H9 (cell line): ENCODE measurements at regions not wholly inside any gene's neighbourhood (a gene's known extent, or its start where the extent isn't known, plus 50 kb on each side); places are given as distances from the start of the nearest gene placed in this dataset.
A peak's percentile ranks its signal among the peaks of the same experiment; 100 is the strongest.
"Not testable (repeated sequence)": the region's sequence is repeated elsewhere in the genome, so short reads cannot be mapped to it uniquely, and the experiment has no call there.

Experiments
- DNase-seq: peaks from one replicate; pipeline ENCODE4 v3.0.0-alpha.2; 2017
- H2AFZ ChIP-seq: one replicate; pipeline ENCODE4 v1.6.1; 2013; ENCODE audit warnings: mild to moderate bottlenecking, low read length, control low read depth, moderate library complexity
- H2AK5ac ChIP-seq: 2 replicates; pipeline ENCODE4 v1.6.1; 2013; ENCODE audit warnings: low read length, control low read depth, mixed read lengths; ENCODE audit not compliant: insufficient read length
- H2BK120ac ChIP-seq: one replicate; pipeline ENCODE4 v1.6.1; 2013; ENCODE audit warnings: low read depth, mild to moderate bottlenecking, low read length, control low read depth, inconsistent platforms; ENCODE audit not compliant: poor library complexity, severe bottlenecking
- H2BK12ac ChIP-seq: 2 replicates; pipeline ENCODE4 v1.6.1; 2013; ENCODE audit warnings: low read length, control low read depth, mixed read lengths, low read depth; ENCODE audit not compliant: insufficient read length
- H2BK15ac ChIP-seq: 2 replicates; pipeline ENCODE4 v1.6.1; 2013; ENCODE audit warnings: low read depth, low read length, control low read depth
- H2BK20ac ChIP-seq: one replicate; pipeline ENCODE4 v1.6.1; 2013; ENCODE audit warnings: low read depth, mild to moderate bottlenecking, low read length, control low read depth, inconsistent platforms; ENCODE audit not compliant: poor library complexity, severe bottlenecking
- H2BK5ac ChIP-seq: 2 replicates; pipeline ENCODE4 v1.6.1; 2013; ENCODE audit warnings: low read length, control low read depth, mixed read lengths; ENCODE audit not compliant: insufficient read length
- H3K14ac ChIP-seq: 2 replicates; pipeline ENCODE4 v1.6.1; 2013; ENCODE audit warnings: low read length, control low read depth; ENCODE audit not compliant: insufficient read depth
- H3K18ac ChIP-seq: 2 replicates; pipeline ENCODE4 v1.6.1; 2013; ENCODE audit warnings: low read depth, mild to moderate bottlenecking, mixed read lengths, low read length, control low read depth; ENCODE audit not compliant: insufficient read length
- H3K23ac ChIP-seq: 2 replicates; pipeline ENCODE4 v1.6.1; 2013; ENCODE audit warnings: low read length, control low read depth, mixed read lengths, low read depth; ENCODE audit not compliant: insufficient read length
- H3K23me2 ChIP-seq: 2 replicates; pipeline ENCODE4 v1.6.1; 2013; ENCODE audit warnings: low read depth, mild to moderate bottlenecking, mixed read lengths, low read length, control low read depth; ENCODE audit not compliant: insufficient read length, poor library complexity, severe bottlenecking
- H3K27ac ChIP-seq: 2 replicates; pipeline ENCODE4 v1.5.1; 2013; ENCODE audit warnings: low read length, control low read depth, mixed read lengths, low read depth; ENCODE audit not compliant: insufficient read length
- H3K27me3 ChIP-seq: 2 replicates; pipeline ENCODE4 v1.6.1; 2013; ENCODE audit warnings: low read length, control low read depth, inconsistent platforms; ENCODE audit not compliant: insufficient read depth
- H3K4ac ChIP-seq: 2 replicates; pipeline ENCODE4 v1.6.1; 2013; ENCODE audit warnings: low read depth, mild to moderate bottlenecking, control low read depth, inconsistent platforms, low read length, moderate library complexity
- H3K4me1 ChIP-seq: 2 replicates; pipeline ENCODE4 v1.6.1; 2013; ENCODE audit warnings: low read length, control low read depth, inconsistent platforms; ENCODE audit not compliant: insufficient read depth
- H3K4me2 ChIP-seq: 2 replicates; pipeline ENCODE4 v1.6.1; 2013; ENCODE audit warnings: low read length, control low read depth, mixed read lengths; ENCODE audit not compliant: insufficient read length, insufficient read depth
- H3K56ac ChIP-seq: 2 replicates; pipeline ENCODE4 v1.6.1; 2013; ENCODE audit warnings: low read depth, mild to moderate bottlenecking, mixed read lengths, low read length, control low read depth; ENCODE audit not compliant: insufficient read length
- H3K79me1 ChIP-seq: 2 replicates; pipeline ENCODE4 v1.6.1; 2013; ENCODE audit warnings: low read depth, mild to moderate bottlenecking, moderate library complexity, low read length, control low read depth, inconsistent platforms; ENCODE audit not compliant: insufficient read depth, poor library complexity, severe bottlenecking
- H3K79me2 ChIP-seq: 2 replicates; pipeline ENCODE4 v1.6.1; 2013; ENCODE audit warnings: low read length, control low read depth, inconsistent platforms; ENCODE audit not compliant: insufficient read depth
- H3K9ac ChIP-seq: 2 replicates; pipeline ENCODE4 v1.6.1; 2013; ENCODE audit warnings: low read length, control low read depth, mixed read lengths; ENCODE audit not compliant: insufficient read length; ENCODE audit errors: extremely low read depth
- H3K9me3 ChIP-seq: one replicate; pipeline ENCODE4 v1.6.1; 2013; ENCODE audit warnings: low read depth, low read length, inconsistent platforms; ENCODE audit not compliant: control insufficient read depth
- H3T11ph ChIP-seq: one replicate; pipeline ENCODE4 v1.6.1; 2013; ENCODE audit warnings: mild to moderate bottlenecking, low read length, control low read depth, inconsistent platforms
- H4K20me1 ChIP-seq: one replicate; pipeline ENCODE4 v1.6.1; 2013; ENCODE audit not compliant: control insufficient read depth, insufficient read length, insufficient read depth
- H4K5ac ChIP-seq: 2 replicates; pipeline ENCODE4 v1.6.1; 2013; ENCODE audit warnings: low read depth, mild to moderate bottlenecking, mixed read lengths, low read length, control low read depth; ENCODE audit not compliant: insufficient read length
- H4K8ac ChIP-seq: replicated peaks from 2 replicates; pipeline ENCODE4 v1.6.1; 2013; ENCODE audit warnings: low read length, control low read depth, mixed read lengths, low read depth; ENCODE audit not compliant: insufficient read length
- H4K91ac ChIP-seq: 2 replicates; pipeline ENCODE4 v1.6.1; 2013; ENCODE audit warnings: low read depth, mild to moderate bottlenecking, moderate library complexity, mixed read lengths, low read length, control low read depth; ENCODE audit not compliant: insufficient read length
- H3K27ac Mint-ChIP-seq, 3 experiments: 2 replicates in 2 of 3; 3 replicates in 1 of 3; pipeline ENCODE4 v1.8.0; 2020 to 2021; ENCODE audit warnings: mixed read lengths in 3 of 3, mild to moderate bottlenecking in 1 of 3, moderate library complexity in 1 of 3
- H3K27me3 Mint-ChIP-seq: 2 replicates; pipeline ENCODE4 v1.8.0; 2021; ENCODE audit warnings: low read depth, mild to moderate bottlenecking, moderate library complexity, mixed read lengths
- H3K36me3 Mint-ChIP-seq, 3 experiments: 2 replicates in 2 of 3; 3 replicates in 1 of 3; pipeline ENCODE4 v1.8.0; 2020 to 2021; ENCODE audit warnings: low read depth in 3 of 3, mixed read lengths in 3 of 3; ENCODE audit not compliant: insufficient read depth in 1 of 3
- H3K4me1 Mint-ChIP-seq, 2 experiments: 2 replicates each; pipeline ENCODE4 v1.8.0; 2020; ENCODE audit warnings: mixed read lengths in 2 of 2
- H3K4me3 Mint-ChIP-seq, 2 experiments: 2 replicates in 1 of 2; 3 replicates in 1 of 2; pipeline ENCODE4 v1.8.0; 2020 to 2021; ENCODE audit warnings: mild to moderate bottlenecking in 2 of 2, mixed read lengths in 2 of 2, moderate library complexity in 1 of 2
- H3K9me3 Mint-ChIP-seq, 2 experiments: 2 replicates in 1 of 2; 3 replicates in 1 of 2; pipeline ENCODE4 v1.8.0; 2020; ENCODE audit warnings: mild to moderate bottlenecking in 2 of 2, mixed read lengths in 2 of 2, moderate library complexity in 1 of 2
- WGBS: extraction: QIAGEN DNeasy Blood & Tissue Kit; methylation state at CpG from one replicate; pipeline ENCODE4 v1.1.7; 2013; ENCODE audit warnings: missing lambda C conversion rate, low lambda C conversion rate, mixed read lengths; ENCODE audit not compliant: insufficient read length; ENCODE audit errors: extremely low coverage; 5-methylcytosine and 5-hydroxymethylcytosine counted together
- TF ChIP-seq, protein P1 (sequence below): fragments of 200-600 bp; sonication (generic); conservative IDR thresholded peaks from 3 replicates; pipeline ENCODE4 v1.8.0; 2021; ENCODE audit warnings: antibody characterized with exemption, mild to moderate bottlenecking

DNA sequence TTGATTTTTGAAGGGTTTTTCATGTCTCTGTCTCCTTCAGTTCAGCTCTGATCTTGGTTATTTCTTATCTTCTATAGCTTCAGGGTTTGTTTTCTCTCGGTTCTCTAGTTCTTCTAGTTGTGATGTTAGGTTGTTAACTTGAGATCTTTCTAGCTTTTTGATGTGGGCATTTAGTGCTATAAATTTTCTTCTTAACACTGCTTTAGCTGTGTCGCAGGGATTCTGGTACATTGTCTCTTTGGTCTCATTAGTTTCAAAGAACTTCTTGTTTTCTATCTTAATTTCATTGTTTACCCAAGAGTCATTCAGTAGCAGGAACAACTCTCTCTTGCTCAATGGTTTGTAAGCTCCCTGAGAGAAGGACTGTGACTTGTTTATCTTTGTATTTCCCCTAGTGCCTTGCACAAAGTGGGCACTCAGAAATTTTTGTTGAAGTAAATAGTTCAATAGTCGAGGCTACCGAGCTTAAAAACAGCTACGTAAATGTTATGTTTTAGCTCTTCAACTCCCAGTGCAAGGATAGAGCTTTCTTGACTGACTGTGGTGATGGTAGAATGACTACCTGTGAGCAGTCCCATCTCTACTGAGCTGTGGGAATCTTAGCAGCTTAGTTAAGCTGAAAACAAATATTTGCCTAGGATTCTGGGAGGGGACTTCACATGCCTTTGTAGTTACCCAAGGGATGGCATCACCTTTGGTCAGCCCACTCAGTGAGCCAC, 225.8 kb upstream of the ELL2 start:
- TF ChIP-seq, protein P1, sequence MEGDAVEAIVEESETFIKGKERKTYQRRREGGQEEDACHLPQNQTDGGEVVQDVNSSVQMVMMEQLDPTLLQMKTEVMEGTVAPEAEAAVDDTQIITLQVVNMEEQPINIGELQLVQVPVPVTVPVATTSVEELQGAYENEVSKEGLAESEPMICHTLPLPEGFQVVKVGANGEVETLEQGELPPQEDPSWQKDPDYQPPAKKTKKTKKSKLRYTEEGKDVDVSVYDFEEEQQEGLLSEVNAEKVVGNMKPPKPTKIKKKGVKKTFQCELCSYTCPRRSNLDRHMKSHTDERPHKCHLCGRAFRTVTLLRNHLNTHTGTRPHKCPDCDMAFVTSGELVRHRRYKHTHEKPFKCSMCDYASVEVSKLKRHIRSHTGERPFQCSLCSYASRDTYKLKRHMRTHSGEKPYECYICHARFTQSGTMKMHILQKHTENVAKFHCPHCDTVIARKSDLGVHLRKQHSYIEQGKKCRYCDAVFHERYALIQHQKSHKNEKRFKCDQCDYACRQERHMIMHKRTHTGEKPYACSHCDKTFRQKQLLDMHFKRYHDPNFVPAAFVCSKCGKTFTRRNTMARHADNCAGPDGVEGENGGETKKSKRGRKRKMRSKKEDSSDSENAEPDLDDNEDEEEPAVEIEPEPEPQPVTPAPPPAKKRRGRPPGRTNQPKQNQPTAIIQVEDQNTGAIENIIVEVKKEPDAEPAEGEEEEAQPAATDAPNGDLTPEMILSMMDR, result no peak
- H3K4me1 Mint-ChIP-seq, result peaks cover 14 to 21% of the 10 kb centered on the region in 2 experiments
- no peak overlapping the region for H3K56ac ChIP-seq
- no peak overlapping the region for H2BK5ac ChIP-seq
- H3K27me3 Mint-ChIP-seq, result no peaks in the 10 kb centered on the region
- no peak overlapping the region for H3K4ac ChIP-seq
- DNase-seq, result no peak
- H3T11ph ChIP-seq, result no peak overlapping the region
- no peak overlapping the region for H3K4me2 ChIP-seq
- no peaks in the 10 kb centered on the region for H3K4me1 ChIP-seq
- no peak overlapping the region for H4K5ac ChIP-seq
- H2BK20ac ChIP-seq, result no peak overlapping the region
- H3K36me3 Mint-ChIP-seq, result peaks cover 0 to 11% (median 1%) of the 10 kb centered on the region in 3 experiments; a peak in 3 of 7 replicates
- H2AK5ac ChIP-seq, result no peak overlapping the region
- no peak overlapping the region for H2BK120ac ChIP-seq
- no peak overlapping the region for H3K14ac ChIP-seq
- H4K8ac ChIP-seq, result no peak overlapping the region
- no peaks in the 10 kb centered on the region for H4K20me1 ChIP-seq
- H2AFZ ChIP-seq, result no peak overlapping the region
- no peak overlapping the region for H3K9ac ChIP-seq
- H3K79me1 ChIP-seq, result no peaks in the 10 kb centered on the region
- H3K27me3 ChIP-seq, result no peaks in the 10 kb centered on the region
- H3K18ac ChIP-seq, result no peak overlapping the region
- H3K23me2 ChIP-seq, result no peaks in the 10 kb centered on the region
- H3K9me3 ChIP-seq, result no peaks in the 10 kb centered on the region
- WGBS, result no CpG with 5 or more reads among the region's 5 CpGs
- no peak overlapping the region for H4K91ac ChIP-seq
- no peak overlapping the region for H2BK15ac ChIP-seq
- H3K27ac Mint-ChIP-seq, result peak overlapping the region in 1 of 3 experiments; percentile 29; a peak in 1 of 7 replicates
- no peak overlapping the region for H3K27ac ChIP-seq
- peaks cover 8 to 14% of the 10 kb centered on the region in 2 experiments; a peak in 4 of 5 replicates for H3K9me3 Mint-ChIP-seq
- no peak overlapping the region for H2BK12ac ChIP-seq
- H3K4me3 Mint-ChIP-seq, result no peak overlapping the region
- H3K79me2 ChIP-seq, result no peaks in the 10 kb centered on the region
- H3K23ac ChIP-seq, result no peak overlapping the region

DNA sequence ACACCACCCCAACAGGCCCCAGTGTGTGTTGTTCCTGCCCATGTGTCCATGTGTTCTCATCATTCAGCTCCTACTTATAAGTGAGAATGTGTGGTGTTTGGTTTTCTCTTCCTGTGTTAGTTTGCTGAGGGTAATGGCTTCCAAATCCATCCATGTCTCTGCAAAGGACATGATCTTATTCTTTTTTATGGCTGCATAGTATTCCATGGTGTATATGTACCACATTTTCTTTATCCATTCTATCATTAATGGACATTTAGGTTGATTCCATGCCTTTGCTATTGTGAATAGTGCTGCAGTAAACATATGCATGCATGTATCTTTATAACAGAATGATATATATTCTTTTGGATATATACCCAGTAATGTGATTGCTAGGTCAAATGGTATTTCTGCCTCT, 222.9 kb upstream of the ELL2 start:
- H3K4me3 Mint-ChIP-seq, H3K9me3 ChIP-seq, H2BK120ac ChIP-seq, H3T11ph ChIP-seq, H3K23ac ChIP-seq, H3K14ac ChIP-seq, H3K4ac ChIP-seq, H3K79me2 ChIP-seq, DNase-seq, H4K91ac ChIP-seq, H3K4me1 ChIP-seq, H4K8ac ChIP-seq, H2BK20ac ChIP-seq, H2AK5ac ChIP-seq, H3K27me3 Mint-ChIP-seq, H2BK15ac ChIP-seq, H4K5ac ChIP-seq, H3K56ac ChIP-seq, H3K27ac Mint-ChIP-seq, H3K18ac ChIP-seq, H3K27me3 ChIP-seq, H3K27ac ChIP-seq, H3K9ac ChIP-seq, H3K4me2 ChIP-seq, H3K4me1 Mint-ChIP-seq, H2AFZ ChIP-seq, H4K20me1 ChIP-seq, H2BK5ac ChIP-seq, H3K23me2 ChIP-seq, H2BK12ac ChIP-seq, H3K79me1 ChIP-seq: not testable (repeated sequence)
- H3K9me3 Mint-ChIP-seq, result peaks cover 8 to 14% of the 10 kb centered on the region in 2 experiments; a peak in 4 of 5 replicates
- peaks cover 0 to 11% (median 1%) of the 10 kb centered on the region in 3 experiments; a peak in 3 of 7 replicates for H3K36me3 Mint-ChIP-seq
